H9 (cell line): ENCODE measurements at regions not wholly inside any gene's neighbourhood (a gene's known extent, or its start where the extent isn't known, plus 50 kb on each side); places are given as distances from the start of the nearest gene placed in this dataset.

ENCODE experiments used
- DNase-seq: peaks from one replicate; pipeline ENCODE4 v3.0.0-alpha.2; 2017
- H2AFZ ChIP-seq: one replicate; pipeline ENCODE4 v1.6.1; 2013; ENCODE audit warnings: mild to moderate bottlenecking, low read length, control low read depth, moderate library complexity
- H2AK5ac ChIP-seq: 2 replicates; pipeline ENCODE4 v1.6.1; 2013; ENCODE audit warnings: low read length, control low read depth, mixed read lengths; ENCODE audit not compliant: insufficient read length
- H2BK120ac ChIP-seq: one replicate; pipeline ENCODE4 v1.6.1; 2013; ENCODE audit warnings: low read depth, mild to moderate bottlenecking, low read length, control low read depth, inconsistent platforms; ENCODE audit not compliant: poor library complexity, severe bottlenecking
- H2BK12ac ChIP-seq: 2 replicates; pipeline ENCODE4 v1.6.1; 2013; ENCODE audit warnings: low read length, control low read depth, mixed read lengths, low read depth; ENCODE audit not compliant: insufficient read length
- H2BK15ac ChIP-seq: 2 replicates; pipeline ENCODE4 v1.6.1; 2013; ENCODE audit warnings: low read depth, low read length, control low read depth
- H2BK20ac ChIP-seq: one replicate; pipeline ENCODE4 v1.6.1; 2013; ENCODE audit warnings: low read depth, mild to moderate bottlenecking, low read length, control low read depth, inconsistent platforms; ENCODE audit not compliant: poor library complexity, severe bottlenecking
- H2BK5ac ChIP-seq: 2 replicates; pipeline ENCODE4 v1.6.1; 2013; ENCODE audit warnings: low read length, control low read depth, mixed read lengths; ENCODE audit not compliant: insufficient read length
- H3K14ac ChIP-seq: 2 replicates; pipeline ENCODE4 v1.6.1; 2013; ENCODE audit warnings: low read length, control low read depth; ENCODE audit not compliant: insufficient read depth
- H3K18ac ChIP-seq: 2 replicates; pipeline ENCODE4 v1.6.1; 2013; ENCODE audit warnings: low read depth, mild to moderate bottlenecking, mixed read lengths, low read length, control low read depth; ENCODE audit not compliant: insufficient read length
- H3K23ac ChIP-seq: 2 replicates; pipeline ENCODE4 v1.6.1; 2013; ENCODE audit warnings: low read length, control low read depth, mixed read lengths, low read depth; ENCODE audit not compliant: insufficient read length
- H3K23me2 ChIP-seq: 2 replicates; pipeline ENCODE4 v1.6.1; 2013; ENCODE audit warnings: low read depth, mild to moderate bottlenecking, mixed read lengths, low read length, control low read depth; ENCODE audit not compliant: insufficient read length, poor library complexity, severe bottlenecking
- H3K27ac ChIP-seq: 2 replicates; pipeline ENCODE4 v1.5.1; 2013; ENCODE audit warnings: low read length, control low read depth, mixed read lengths, low read depth; ENCODE audit not compliant: insufficient read length
- H3K27me3 ChIP-seq: 2 replicates; pipeline ENCODE4 v1.6.1; 2013; ENCODE audit warnings: low read length, control low read depth, inconsistent platforms; ENCODE audit not compliant: insufficient read depth
- H3K4ac ChIP-seq: 2 replicates; pipeline ENCODE4 v1.6.1; 2013; ENCODE audit warnings: low read depth, mild to moderate bottlenecking, control low read depth, inconsistent platforms, low read length, moderate library complexity
- H3K4me1 ChIP-seq: 2 replicates; pipeline ENCODE4 v1.6.1; 2013; ENCODE audit warnings: low read length, control low read depth, inconsistent platforms; ENCODE audit not compliant: insufficient read depth
- H3K4me2 ChIP-seq: 2 replicates; pipeline ENCODE4 v1.6.1; 2013; ENCODE audit warnings: low read length, control low read depth, mixed read lengths; ENCODE audit not compliant: insufficient read length, insufficient read depth
- H3K56ac ChIP-seq: 2 replicates; pipeline ENCODE4 v1.6.1; 2013; ENCODE audit warnings: low read depth, mild to moderate bottlenecking, mixed read lengths, low read length, control low read depth; ENCODE audit not compliant: insufficient read length
- H3K79me1 ChIP-seq: 2 replicates; pipeline ENCODE4 v1.6.1; 2013; ENCODE audit warnings: low read depth, mild to moderate bottlenecking, moderate library complexity, low read length, control low read depth, inconsistent platforms; ENCODE audit not compliant: insufficient read depth, poor library complexity, severe bottlenecking
- H3K79me2 ChIP-seq: 2 replicates; pipeline ENCODE4 v1.6.1; 2013; ENCODE audit warnings: low read length, control low read depth, inconsistent platforms; ENCODE audit not compliant: insufficient read depth
- H3K9ac ChIP-seq: 2 replicates; pipeline ENCODE4 v1.6.1; 2013; ENCODE audit warnings: low read length, control low read depth, mixed read lengths; ENCODE audit not compliant: insufficient read length; ENCODE audit errors: extremely low read depth
- H3K9me3 ChIP-seq: one replicate; pipeline ENCODE4 v1.6.1; 2013; ENCODE audit warnings: low read depth, low read length, inconsistent platforms; ENCODE audit not compliant: control insufficient read depth
- H3T11ph ChIP-seq: one replicate; pipeline ENCODE4 v1.6.1; 2013; ENCODE audit warnings: mild to moderate bottlenecking, low read length, control low read depth, inconsistent platforms
- H4K20me1 ChIP-seq: one replicate; pipeline ENCODE4 v1.6.1; 2013; ENCODE audit not compliant: control insufficient read depth, insufficient read length, insufficient read depth
- H4K5ac ChIP-seq: 2 replicates; pipeline ENCODE4 v1.6.1; 2013; ENCODE audit warnings: low read depth, mild to moderate bottlenecking, mixed read lengths, low read length, control low read depth; ENCODE audit not compliant: insufficient read length
- H4K8ac ChIP-seq: replicated peaks from 2 replicates; pipeline ENCODE4 v1.6.1; 2013; ENCODE audit warnings: low read length, control low read depth, mixed read lengths, low read depth; ENCODE audit not compliant: insufficient read length
- H4K91ac ChIP-seq: 2 replicates; pipeline ENCODE4 v1.6.1; 2013; ENCODE audit warnings: low read depth, mild to moderate bottlenecking, moderate library complexity, mixed read lengths, low read length, control low read depth; ENCODE audit not compliant: insufficient read length
- H3K27ac Mint-ChIP-seq, 3 experiments: 2 replicates in 2 of 3; 3 replicates in 1 of 3; pipeline ENCODE4 v1.8.0; 2020 to 2021; ENCODE audit warnings: mixed read lengths in 3 of 3, mild to moderate bottlenecking in 1 of 3, moderate library complexity in 1 of 3
- H3K27me3 Mint-ChIP-seq: 2 replicates; pipeline ENCODE4 v1.8.0; 2021; ENCODE audit warnings: low read depth, mild to moderate bottlenecking, moderate library complexity, mixed read lengths
- H3K36me3 Mint-ChIP-seq, 3 experiments: 2 replicates in 2 of 3; 3 replicates in 1 of 3; pipeline ENCODE4 v1.8.0; 2020 to 2021; ENCODE audit warnings: low read depth in 3 of 3, mixed read lengths in 3 of 3; ENCODE audit not compliant: insufficient read depth in 1 of 3
- H3K4me1 Mint-ChIP-seq, 2 experiments: 2 replicates each; pipeline ENCODE4 v1.8.0; 2020; ENCODE audit warnings: mixed read lengths in 2 of 2
- H3K4me3 Mint-ChIP-seq, 2 experiments: 2 replicates in 1 of 2; 3 replicates in 1 of 2; pipeline ENCODE4 v1.8.0; 2020 to 2021; ENCODE audit warnings: mild to moderate bottlenecking in 2 of 2, mixed read lengths in 2 of 2, moderate library complexity in 1 of 2
- H3K9me3 Mint-ChIP-seq, 2 experiments: 2 replicates in 1 of 2; 3 replicates in 1 of 2; pipeline ENCODE4 v1.8.0; 2020; ENCODE audit warnings: mild to moderate bottlenecking in 2 of 2, mixed read lengths in 2 of 2, moderate library complexity in 1 of 2
- WGBS: extraction: QIAGEN DNeasy Blood & Tissue Kit; methylation state at CpG from one replicate; pipeline ENCODE4 v1.1.7; 2013; ENCODE audit warnings: missing lambda C conversion rate, low lambda C conversion rate, mixed read lengths; ENCODE audit not compliant: insufficient read length; ENCODE audit errors: extremely low coverage; 5-methylcytosine and 5-hydroxymethylcytosine counted together
- TF ChIP-seq, protein P1 (sequence below): fragments of 200-600 bp; sonication (generic); conservative IDR thresholded peaks from 3 replicates; pipeline ENCODE4 v1.8.0; 2021; ENCODE audit warnings: antibody characterized with exemption, mild to moderate bottlenecking

DNA sequence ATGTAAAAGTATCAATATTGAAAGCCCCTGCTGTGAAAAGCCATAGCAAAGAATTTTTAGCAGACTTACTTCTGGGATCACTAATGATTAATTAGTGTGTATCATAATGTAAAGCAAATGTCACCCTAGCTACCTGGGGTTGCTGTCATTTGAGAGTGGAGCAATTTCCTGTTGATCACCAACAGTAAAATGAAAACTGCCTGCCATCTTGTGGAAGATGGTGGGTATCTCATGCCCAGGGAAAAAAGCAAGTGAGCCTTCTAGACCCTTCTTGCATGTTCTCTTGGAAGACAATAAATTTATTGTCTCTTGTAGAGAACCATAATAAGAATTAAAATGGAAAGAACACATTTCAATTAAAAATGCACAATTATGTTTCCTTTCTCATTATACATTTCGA is 360.2 kb downstream of the ZIC3 start:
- Histone ChIP-seq H3K9ac (no peak overlapping the region), H2BK20ac (no peak overlapping the region), H3K23me2 (no peaks in the 10 kb centered on the region), H2BK120ac (no peak overlapping the region), H3K27me3 (no peaks in the 10 kb centered on the region), H2BK5ac (no peak overlapping the region), H3K79me2 (no peaks in the 10 kb centered on the region), H2AFZ (no peak overlapping the region), H4K5ac (no peak overlapping the region), H3K9me3 (no peaks in the 10 kb centered on the region), H3T11ph (no peak overlapping the region), H4K20me1 (no peaks in the 10 kb centered on the region), H3K79me1 (no peaks in the 10 kb centered on the region), H3K4me1 (peaks cover 6% of the 10 kb centered on the region; the same call in 1 of the 2 replicates), H3K4ac (no peak overlapping the region), H3K18ac (no peak overlapping the region), H3K14ac (no peak overlapping the region), H2AK5ac (no peak overlapping the region), H3K4me2 (no peak overlapping the region), H3K27ac (no peak overlapping the region), H4K8ac (no peak overlapping the region), H3K23ac (no peak overlapping the region), H2BK15ac (no peak overlapping the region), H2BK12ac (no peak overlapping the region), H4K91ac (no peak overlapping the region), H3K56ac (no peak overlapping the region)
- TF ChIP-seq, protein P1, sequence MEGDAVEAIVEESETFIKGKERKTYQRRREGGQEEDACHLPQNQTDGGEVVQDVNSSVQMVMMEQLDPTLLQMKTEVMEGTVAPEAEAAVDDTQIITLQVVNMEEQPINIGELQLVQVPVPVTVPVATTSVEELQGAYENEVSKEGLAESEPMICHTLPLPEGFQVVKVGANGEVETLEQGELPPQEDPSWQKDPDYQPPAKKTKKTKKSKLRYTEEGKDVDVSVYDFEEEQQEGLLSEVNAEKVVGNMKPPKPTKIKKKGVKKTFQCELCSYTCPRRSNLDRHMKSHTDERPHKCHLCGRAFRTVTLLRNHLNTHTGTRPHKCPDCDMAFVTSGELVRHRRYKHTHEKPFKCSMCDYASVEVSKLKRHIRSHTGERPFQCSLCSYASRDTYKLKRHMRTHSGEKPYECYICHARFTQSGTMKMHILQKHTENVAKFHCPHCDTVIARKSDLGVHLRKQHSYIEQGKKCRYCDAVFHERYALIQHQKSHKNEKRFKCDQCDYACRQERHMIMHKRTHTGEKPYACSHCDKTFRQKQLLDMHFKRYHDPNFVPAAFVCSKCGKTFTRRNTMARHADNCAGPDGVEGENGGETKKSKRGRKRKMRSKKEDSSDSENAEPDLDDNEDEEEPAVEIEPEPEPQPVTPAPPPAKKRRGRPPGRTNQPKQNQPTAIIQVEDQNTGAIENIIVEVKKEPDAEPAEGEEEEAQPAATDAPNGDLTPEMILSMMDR: peak; percentile 74
- no CpG with 5 or more reads among the region's 1 CpG for WGBS
- H3K4me1 Mint-ChIP-seq: peaks cover 19 to 20% of the 10 kb centered on the region in 2 experiments
- H3K27me3 Mint-ChIP-seq: no peaks in the 10 kb centered on the region
- H3K36me3 Mint-ChIP-seq: no peaks in the 10 kb centered on the region
- DNase-seq: no peak
- peaks cover 0 to 17% of the 10 kb centered on the region in 2 experiments; a peak in 3 of 5 replicates for H3K9me3 Mint-ChIP-seq
- H3K4me3 Mint-ChIP-seq: no peak overlapping the region
- no peak overlapping the region for H3K27ac Mint-ChIP-seq
